ENCODE measurements at regions not wholly inside any gene's neighbourhood (a gene's known extent, or its start where the extent isn't known, plus 50 kb on each side); places are given as distances from the start of the nearest gene placed in this dataset.

DNA sequence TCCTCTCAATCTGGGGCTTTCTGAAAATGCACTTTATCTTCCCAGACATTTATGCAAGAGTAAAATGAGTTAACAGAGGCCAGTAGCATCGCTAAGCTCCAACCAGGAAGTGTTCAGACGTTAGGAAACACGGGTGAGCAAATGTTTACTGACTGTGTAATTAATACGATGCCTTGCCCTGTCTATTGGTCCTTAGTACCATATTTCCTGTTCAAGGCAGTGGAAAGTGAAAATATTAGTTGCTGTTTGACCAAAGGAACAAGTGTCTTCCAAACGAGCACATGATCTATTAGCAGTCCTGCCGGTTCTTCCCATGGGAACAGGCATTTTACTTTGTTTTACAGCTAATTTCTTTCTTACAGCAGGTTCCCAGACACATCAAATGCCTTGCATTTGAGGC is 311.1 kb upstream of the JAG1 start:
- DNase-seq (ENCODE audit: extremely low read depth, low read depth, low spot score): no peak

DNA sequence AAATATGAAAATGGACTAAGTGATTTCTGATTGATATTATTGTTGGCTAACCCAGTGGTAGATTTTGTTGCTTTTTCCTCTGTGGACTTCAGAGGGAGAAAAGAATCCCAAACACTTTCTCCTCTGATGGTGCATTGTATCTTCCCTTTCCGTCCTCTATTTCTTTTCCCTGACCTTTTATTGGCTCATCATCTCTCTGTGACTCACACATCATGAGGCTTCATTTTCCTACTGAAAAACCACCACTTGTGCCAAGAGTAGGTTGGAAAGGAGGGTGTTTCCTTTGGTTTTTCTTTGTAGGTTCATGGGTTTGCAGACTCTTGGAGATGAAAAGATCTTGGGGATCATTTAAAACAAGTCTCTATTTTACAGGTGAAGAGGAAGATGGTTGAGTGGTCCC is 311.7 kb upstream of the JAG1 start:
- DNase-seq (ENCODE audit: extremely low read depth, low read depth, low spot score): no peak

DNA sequence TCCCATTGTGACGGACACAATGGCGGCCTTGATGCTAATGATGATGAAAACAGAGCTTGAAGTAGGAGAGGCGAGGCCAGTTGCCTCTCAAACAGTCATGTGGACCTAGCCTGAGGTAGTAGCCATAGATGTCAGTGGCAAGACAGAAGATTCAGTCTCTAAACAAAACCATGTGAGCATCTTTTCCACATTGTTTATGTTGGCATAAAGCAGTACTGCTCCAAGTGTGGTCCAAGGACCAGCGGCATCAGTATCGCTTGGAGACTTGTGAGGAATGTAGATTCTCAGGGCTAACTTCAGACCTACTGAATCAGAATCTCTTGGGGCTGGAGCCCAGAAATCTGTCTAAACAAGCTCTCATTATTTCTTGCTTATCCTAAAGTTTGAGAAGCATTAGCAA is 312.8 kb upstream of the JAG1 start:
- no peak for DNase-seq (ENCODE audit: extremely low read depth, low read depth, low spot score)

DNA sequence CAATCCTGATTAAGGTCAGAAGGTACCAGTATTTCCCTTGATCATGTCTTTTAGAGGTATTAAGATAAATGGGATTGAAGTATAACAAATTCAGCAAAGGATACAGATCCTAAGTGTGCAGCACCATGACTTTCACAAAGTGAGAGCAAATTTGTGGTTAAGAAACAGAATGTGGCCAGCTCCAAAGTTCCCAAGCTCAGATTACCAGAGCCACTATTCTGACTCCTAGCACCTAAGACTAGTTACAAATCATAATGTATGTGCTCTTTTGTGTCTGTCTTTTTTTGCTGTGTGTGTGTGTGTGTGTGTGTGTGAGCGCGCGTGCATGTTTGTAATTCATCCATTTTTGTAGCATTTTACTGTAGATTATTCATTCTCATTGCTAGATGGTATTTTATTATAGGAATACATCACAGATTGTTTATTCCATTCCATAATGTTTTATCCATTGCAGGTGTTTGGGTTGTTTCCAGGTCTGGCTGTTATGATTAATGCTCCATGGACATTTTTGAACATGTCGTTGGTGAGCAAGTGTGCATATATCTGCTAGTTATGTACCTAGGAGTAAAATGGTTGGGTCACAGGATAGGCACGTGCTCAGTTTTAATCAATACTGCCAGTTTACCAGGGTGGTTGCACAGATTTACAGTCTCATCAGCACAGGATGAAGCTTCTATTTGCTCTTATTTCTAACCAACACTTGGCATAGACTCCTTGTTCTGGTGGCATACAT is 314.0 kb upstream of the JAG1 start:
- no peak for DNase-seq (ENCODE audit: extremely low read depth, low read depth, low spot score)

DNA sequence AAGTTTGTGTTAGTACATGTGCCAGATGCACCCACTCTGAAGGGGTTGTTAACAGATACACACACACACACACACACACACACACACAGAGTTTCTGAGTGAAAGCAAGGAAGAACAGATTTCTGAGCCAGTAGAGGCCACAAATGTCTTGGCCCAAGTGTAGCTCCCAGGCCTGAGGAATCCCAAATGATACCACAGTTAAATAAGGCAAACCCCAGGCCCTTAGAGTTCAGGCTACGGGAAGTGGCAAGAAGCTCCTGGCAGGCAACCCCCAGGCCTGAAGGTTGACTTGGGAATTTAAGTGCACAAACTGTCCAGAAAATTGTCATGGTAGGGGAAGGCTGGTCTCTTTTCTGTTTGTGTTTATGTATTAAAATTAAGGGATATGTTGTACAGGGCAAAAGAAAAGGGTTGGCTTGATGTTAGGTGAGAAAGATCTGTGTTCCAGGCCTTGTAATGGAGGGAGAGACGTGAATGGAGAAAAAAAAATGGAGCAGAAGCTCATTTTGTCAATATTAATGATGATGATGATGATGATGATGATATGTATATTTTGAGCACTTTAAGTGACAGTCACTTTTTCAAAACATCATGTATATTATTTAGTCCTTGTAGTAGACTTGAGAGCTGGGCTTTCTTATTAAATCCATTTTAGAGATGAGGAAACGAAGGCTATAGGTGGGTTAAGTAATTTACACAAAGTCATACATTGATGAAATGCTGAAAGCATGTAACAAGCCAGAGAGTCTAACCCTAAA is 317.0 kb upstream of the JAG1 start:
- DNase-seq (ENCODE audit: extremely low read depth, low read depth, low spot score): no peak

DNA sequence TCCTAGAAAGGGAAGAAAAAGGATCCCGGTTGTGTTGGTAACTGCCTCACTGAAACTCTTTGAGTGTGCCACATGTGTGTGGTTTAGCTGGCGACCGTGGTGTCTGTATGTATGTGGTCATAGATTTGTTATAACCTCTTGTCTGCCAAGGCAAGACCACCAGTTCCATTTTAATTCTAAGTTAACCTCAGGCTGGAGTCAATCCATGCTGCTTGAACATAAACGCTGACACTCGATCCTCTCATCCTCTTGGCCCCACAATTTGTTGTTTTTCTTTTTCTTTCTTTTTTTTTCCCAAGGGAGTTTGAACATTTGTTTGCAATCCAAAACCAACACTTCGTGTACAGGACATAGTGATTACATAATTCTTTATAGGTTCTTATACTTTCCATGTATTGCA is 318.9 kb upstream of the JAG1 start:
- DNase-seq (ENCODE audit: extremely low read depth, low read depth, low spot score): no peak

DNA sequence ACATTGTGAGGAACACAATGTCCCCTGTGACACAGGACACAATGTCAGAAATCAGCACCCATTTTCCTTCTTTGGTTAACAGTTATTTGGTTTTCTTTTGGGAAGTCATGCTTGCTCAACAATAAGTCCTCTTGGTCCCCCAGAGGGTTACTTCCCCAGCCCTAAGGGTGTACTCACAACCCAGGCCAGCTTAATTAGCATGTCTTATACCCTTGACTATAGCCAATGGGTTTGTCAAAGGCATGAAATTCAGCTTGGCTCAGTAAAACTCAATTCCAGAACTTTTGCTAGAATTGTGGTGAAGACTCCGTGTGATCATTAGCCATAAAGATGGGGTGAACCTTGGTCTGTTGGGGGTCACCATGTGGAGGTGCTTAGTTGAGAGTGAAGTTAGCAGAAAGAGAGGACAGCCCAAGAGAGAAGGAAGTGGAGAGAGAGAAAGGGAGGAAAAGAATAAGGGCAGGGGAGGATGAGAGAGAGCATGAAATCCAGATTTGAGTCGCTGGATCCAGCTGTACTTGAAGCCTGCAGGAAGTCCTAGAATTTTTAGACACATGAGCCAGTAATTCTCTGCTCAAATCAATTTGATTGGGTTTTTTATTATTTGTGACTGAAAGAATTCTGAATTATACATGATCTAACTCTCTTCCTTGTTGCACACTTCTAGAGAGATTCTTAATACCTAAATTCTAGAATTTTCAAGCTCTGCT is 321.3 kb upstream of the JAG1 start:
- DNase-seq (ENCODE audit: extremely low read depth, low read depth, low spot score): no peak

DNA sequence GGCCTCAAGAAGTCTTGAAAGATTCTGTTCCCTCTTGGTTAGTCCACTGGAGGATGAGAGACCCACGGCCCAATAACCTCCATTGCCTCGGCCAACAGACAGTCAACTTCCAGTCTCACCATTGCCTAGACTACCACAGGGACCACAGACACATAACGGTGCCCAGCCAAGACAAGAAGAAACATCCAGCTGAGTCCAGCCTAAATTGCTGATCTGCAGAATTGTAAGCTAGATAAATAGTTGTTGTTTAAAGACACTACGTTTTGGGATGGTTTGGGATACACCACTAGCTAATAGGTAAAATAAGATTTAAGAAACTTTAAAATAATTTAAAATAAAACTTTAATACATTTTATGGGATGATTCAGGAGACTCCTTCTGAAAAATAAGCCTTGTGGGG is 324.7 kb upstream of the JAG1 start:
- no peak for DNase-seq (ENCODE audit: extremely low read depth, low read depth, low spot score)

DNA sequence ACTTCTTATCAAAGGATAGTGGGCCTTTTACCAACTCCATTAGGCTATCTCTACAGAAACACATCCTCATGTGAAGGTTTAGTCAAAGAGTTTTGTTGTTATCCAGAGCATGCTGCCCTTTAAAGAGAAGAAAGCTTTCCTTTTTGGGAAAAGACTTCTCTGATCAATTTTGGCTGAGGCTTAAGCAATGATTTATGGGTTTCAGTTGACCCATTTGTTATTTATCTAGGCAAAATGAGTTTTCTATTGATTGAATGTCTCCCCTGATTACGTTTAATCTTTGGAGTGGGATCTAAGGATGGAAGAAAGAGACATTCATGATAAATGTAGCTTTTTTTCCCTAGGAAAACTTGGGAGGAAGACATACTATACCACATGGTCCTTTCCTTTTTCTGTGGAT is 326.6 kb upstream of the JAG1 start:
- no peak for DNase-seq (ENCODE audit: extremely low read depth, low read depth, low spot score)

DNA sequence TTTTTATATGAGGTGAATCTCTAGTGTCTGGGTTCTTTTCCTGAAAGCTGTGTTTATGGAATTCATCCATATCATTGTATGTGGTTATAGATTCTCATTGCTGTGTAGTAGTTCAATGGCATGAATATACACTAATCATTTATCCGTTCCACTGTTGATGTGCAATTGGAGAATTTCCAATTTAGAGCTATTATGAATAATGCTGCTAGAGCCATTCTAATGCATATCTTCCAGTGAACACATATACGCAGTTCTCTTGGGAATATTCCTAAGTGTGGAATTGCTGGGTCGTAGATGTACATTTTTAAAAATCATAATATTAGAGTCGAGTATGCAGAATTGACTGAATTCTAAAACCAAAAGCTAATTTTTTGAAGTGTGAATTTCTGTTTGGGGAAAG is 327.5 kb upstream of the JAG1 start:
- no peak for DNase-seq (ENCODE audit: extremely low read depth, low read depth, low spot score)

DNA sequence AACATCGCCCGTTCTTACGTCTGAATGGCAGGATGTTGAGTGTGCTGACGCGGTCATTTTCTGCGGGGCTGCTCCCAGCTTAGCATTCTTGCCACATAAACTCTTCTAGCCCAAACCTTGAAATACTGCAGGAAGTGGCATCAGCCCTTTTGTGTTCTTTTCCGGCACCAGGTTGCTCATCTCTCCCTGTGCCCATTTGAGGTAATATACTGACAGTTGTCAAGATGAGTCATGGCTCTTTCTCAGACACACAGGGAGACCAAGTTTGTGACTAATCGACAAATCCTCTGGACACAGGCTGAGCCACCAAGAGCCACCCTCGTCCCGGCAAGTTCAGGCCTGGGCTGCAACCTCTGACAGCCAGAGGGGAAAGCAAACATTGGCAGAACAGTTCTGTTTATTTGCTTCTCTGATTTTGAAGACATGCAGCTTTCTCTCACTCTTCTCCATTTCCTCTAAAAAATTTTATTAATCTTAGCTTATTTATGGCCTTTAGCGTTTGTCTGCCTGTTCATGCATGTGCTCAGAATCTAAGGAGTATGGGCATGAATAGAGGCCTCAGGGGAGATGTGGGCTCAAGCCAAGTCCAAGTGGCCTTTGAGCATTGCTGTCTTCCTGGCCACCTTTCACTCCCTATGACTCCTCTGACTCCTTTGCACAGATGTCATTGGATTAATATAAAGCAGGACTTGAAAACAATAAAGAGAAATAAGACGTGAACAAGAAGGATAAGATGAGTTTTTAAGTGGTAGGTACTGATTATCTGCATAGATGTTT is 328.2 kb upstream of the JAG1 start:
- DNase-seq (ENCODE audit: extremely low read depth, low read depth, low spot score): peak; percentile 83

DNA sequence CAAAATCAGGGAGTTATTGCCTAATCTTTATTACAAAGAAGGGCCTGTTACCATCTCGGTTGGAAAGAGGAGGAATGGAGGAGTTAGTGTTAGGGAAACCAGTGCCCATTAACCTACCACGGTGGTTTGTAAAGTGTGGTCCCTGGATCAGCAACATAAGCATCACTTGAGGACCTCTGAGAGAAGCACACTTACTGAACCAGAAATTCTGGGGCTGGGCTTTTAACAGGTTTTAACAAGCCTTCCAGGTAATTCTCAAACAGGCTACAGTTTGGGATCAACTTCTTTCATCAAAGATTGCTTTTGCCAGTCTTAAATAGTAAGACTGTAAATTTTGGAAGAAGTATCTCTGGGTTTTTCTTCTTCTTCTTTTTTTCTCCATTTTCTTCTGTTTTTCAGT is 329.5 kb upstream of the JAG1 start:
- no peak for DNase-seq (ENCODE audit: extremely low read depth, low read depth, low spot score)

DNA sequence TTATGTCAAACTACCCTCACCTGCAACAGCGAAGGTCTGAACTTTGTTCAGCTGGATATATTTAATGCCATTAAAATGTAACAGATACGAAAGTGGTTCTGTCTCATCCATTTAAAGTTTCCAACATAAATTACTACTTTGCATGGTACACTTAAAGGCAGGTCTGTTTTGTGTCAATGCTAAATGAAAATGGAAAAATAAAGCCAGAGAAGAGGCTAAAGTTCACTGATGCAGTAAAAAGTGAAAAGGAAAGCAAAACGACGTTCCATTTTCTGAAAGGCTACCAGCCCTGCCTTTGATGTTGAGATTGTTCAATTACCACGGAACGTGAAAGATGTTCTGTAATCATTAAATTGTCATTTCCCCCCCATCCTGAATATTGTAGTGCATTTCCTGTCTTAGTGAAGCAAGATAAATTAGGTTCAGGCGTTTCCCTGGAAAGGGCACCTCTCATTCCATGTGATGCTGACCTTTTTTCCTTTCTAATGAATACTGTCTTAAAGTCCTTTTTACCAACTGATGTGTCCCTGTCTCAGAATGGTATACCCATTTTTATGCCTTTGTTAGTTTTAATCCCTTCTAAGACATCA is 334.7 kb upstream of the JAG1 start:
- DNase-seq (ENCODE audit: extremely low read depth, low read depth, low spot score): no peak

DNA sequence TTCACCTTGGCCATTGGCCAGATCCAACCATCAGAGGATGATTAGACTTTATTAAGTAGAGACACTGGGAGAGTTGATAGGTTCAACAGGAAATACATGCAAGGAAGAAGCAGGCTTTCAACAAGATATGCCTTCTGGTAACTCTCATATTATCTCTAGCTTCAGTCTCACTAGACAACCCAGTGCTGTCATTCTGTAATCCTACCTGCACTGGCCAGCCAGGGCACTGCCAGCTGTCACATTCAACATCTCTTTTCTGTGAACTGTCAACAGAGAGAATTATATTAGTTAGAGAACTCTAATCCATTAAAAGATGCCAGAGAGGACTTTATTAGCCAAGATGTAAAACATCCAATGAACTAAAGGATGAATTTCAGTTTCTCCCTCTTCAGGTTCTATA is 337.9 kb upstream of the JAG1 start:
- no peak for DNase-seq (ENCODE audit: extremely low read depth, low read depth, low spot score)

DNA sequence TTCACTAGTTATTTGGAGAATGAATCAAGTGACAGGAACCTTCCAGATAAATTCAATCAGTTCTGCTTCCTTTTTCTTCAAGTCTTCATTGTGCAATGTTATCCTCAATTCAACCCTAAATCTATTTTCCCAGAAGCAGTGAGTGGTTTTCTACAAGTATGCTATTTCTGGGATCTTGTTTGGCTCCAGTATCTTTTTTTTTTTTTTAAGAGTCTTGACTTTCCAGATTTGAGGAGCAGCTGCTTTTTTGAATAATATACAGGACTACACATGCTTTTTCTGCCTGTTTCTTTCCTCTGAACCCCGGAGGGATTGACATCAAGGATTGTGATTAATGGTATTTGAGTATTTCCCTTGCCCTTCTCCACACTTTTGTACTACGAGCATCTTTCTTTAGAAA is 339.2 kb upstream of the JAG1 start:
- no peak for DNase-seq (ENCODE audit: extremely low read depth, low read depth, low spot score)

DNA sequence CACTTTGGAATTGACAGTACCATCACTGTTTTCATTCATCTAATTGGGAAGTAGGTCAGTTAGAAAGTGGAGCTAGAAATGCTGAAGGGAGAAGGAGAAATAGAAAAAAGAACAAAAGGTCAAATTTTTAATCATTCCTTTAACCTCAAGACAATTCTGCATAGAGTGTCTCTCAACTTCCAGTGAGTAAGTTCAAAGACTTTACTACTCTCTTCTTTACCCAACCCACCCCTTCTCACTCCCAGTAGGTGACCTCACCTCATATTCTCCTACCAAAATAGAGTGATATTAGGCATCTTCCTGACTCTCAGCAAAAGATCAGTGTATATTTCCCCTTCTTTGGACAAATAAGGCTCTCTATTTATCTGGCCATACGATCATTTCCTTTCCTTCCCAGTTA is 340.0 kb upstream of the JAG1 start:
- DNase-seq (ENCODE audit: extremely low read depth, low read depth, low spot score): no peak

DNA sequence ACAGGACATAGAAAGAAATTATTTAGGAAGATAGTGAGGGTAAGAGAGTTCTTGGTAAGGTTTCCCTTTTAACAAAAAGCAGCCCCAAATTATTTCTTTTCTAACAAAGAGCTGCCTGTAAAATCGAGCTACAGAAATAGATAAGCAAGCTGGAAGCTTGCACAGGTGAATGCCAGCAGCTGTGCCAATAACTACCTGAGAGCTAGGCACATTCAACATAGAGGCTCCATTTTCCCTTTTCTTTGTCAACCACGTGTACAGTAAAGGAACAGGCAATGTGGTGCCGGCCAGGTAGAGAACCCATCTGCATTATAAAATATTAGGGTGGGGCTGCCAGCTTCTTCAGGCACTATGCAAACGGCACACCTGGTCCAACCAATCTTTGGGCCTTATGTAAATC is 341.6 kb upstream of the JAG1 start:
- DNase-seq (ENCODE audit: extremely low read depth, low read depth, low spot score): no peak

DNA sequence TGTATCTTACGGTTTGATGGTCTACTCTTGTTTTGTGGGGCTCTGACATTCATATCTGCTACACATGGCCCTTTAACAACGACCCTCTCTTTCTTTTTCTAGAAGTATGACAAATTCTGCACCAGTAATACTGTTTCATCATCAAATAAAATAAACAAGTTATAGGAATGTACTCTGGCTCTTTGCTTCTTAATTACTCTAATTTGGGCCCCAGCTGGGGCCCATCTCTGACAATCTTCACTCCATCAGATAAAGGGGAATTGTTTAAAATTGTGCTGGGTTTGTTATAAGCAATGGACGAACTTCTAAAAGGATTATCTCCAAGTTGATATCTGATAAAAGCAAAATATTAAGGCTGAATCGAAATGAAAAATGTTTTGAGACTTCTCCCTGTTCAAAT is 343.6 kb upstream of the JAG1 start:
- no peak for DNase-seq (ENCODE audit: extremely low read depth, low read depth, low spot score)

DNA sequence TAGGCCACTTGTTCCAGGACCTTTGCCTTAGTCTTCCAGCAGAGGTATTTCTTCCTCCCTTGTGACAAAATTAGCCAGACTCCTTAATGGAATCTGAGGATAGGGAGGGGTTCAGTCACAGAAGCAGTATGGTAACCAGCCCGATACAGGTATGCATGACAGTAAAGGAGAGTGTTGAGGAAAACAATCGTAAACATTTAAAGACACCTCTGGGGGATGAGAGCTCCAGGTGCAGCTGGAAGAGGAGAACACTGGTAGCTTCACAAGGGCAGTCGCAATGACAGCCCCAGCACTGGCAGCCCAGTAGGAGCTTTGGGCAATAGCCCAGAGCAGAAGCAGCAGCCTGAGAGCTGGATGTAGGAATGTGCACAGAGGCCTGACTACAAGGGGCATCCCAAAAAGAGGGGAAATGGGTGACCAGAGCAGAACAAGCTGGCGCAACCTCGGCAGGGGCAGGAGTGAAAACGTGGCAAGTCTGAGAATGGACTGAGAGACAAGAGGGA is 344.9 kb upstream of the JAG1 start:
- no peak for DNase-seq (ENCODE audit: extremely low read depth, low read depth, low spot score)

DNA sequence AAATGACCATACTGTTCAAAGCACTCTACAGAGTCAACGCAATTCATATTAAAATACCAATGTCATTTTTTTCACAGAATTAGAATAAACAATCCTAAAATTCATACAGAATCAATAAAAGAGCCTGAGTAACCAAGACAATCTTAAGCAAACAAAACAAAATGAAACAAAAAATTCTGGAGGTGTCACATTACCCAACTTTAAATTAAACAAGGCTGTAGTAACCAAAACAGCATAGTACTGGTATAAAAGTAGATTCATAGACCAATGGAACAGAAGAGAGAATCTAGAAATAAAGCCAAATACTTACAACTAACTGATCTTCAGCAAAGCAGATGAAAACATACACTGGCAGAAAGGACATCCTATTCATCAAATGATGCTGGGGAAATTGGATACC is 346.9 kb upstream of the JAG1 start:
- DNase-seq (ENCODE audit: extremely low read depth, low read depth, low spot score): no peak

DNA sequence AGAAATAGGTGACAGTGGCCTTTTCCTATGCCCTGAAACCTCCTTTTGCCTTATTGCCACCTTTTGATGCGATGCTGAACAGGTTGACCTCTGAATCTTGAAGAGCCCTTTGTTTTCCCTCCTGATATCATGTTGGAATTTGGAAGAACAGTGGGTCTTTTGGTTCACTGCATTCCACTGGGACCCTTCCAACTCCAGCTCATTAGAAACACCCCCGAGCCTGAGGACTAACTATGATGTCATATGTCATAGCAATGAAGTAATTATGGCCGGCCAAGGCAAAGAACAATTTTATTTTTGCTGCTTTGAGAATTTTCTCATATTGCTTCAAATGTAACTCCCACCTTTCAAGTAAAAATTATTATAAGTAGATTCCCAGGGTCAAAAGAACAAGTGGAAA is 353.4 kb upstream of the JAG1 start:
- DNase-seq (ENCODE audit: extremely low read depth, low read depth, low spot score): no peak
